Activated CD4-positive, alpha-beta T cell treated with anti-CD3 and anti-CD28 coated beads, Interleukin-2, amount 50 U/mL, for 24 hours (primary cell): ENCODE measurements at regions not wholly inside any gene's neighbourhood (a gene's known extent, or its start where the extent isn't known, plus 50 kb on each side); places are given as distances from the start of the nearest gene placed in this dataset.
A peak's percentile ranks its signal among the peaks of the same experiment; 100 is the strongest.

Experiments
- DNase-seq, 2 donors: peaks; one replicate each; pipeline ENCODE4 v3.0.0-alpha.2; 2020; ENCODE audit warnings: low read depth in 1 of 2, low spot score in 1 of 2

DNA sequence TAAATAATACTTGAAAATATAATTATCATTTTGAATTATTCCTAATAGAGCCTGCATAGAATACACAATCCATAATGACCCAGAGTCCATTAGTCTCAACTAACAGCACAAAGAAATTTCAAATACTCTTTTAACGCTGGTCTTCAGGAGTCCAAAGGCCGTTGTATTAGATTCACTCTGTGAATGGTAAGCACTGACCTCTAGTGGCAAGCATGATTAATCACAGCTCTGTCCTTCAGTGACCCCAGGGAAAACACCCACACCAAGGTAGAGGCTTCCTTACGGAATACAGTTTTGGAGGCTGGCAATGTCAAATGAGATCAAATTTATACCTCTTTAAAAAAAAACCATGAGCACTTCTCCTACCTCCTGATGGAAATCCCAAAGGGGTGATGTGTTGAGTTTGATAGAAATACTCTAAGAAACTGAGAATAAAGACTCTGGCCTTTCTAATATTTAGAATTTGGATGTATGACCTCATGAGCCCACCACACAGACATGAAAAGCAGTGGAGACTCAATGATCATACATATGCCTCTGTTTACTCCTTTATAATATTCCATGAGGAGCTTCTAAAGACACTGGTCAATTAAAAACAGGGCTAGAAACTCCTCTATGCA is 147.2 kb upstream of the DKK2 start:
- peak in 1 of 2 donors; percentile 4 for DNase-seq

DNA sequence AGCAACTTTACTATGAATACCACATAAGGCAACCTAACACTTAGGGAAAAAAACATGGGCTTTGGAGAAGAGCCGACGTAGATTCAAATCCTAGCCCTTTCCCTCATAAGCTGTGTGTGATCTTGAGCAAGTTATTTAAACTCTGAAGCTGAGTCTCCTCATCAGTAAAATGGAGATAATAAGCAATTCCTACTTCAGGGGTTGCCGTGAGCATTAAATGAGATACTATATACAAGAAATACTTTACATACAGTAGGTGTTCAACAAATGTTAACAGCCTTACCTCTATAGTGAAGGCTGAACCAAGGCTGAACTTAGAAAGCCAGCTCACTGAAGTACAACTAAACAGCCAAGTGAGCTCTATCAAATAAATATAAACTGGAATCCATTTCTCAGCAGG is 146.2 kb upstream of the DKK2 start:
- DNase-seq = no peak

DNA sequence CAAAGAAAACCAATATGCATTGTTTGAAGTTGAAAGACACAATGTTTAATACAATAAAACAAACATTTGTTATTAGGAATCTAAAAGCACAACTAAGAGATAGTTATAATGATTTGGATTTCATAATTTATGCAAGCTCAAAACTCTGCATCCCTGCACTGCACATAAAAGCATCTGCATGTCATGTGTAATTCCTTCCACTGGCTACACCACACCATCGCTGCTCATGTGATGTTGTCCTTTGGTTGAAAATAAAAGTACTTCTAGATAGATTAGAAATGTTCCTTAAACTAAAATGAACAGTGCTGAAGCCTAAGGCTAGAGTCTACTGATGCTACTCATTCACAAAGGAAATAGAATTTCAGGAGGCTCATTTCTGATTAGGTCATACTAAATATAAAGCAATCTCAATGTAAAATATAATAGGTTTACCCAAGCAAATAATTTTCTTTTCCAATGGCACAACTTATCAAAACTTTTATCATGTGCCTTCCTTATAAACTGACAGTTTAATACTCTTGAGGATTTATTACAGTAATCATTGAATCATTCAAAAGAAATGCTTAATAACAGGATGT is 130.8 kb upstream of the DKK2 start:
- DNase-seq = no peak

GRCh38 chr4:107166181-107166580 is 130.1 kb upstream of the DKK2 start:
- DNase-seq = no peak

- no peak for DNase-seq
These were observed 128.9 kb upstream of the DKK2 start for GRCh38 chr4:107164962-107165475.

- DNase-seq = no peak
These were observed 120.3 kb upstream of the DKK2 start for GRCh38 chr4:107156443-107156842.

GRCh38 chr4:107155366-107155765 is 119.3 kb upstream of the DKK2 start:
- DNase-seq = no peak

DNA sequence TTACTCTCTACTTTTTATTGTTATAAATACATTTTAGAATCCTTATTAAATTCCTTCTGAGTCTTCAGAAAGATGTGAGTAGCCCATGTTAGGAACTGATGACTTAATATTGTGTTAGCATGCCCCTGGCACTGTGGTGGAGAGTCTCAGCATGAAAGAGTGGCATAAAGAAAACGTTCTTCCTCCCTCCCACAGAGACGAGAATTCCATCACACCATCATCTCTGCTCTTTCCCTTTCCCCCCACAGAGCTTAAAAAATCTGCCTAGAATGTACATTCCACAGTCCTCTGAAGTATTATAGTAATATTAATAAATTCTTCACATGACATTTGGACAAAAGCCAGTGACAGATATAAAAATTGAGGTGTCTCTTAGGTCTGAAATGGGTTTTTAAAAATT is 117.8 kb upstream of the DKK2 start:
- no peak for DNase-seq

DNA sequence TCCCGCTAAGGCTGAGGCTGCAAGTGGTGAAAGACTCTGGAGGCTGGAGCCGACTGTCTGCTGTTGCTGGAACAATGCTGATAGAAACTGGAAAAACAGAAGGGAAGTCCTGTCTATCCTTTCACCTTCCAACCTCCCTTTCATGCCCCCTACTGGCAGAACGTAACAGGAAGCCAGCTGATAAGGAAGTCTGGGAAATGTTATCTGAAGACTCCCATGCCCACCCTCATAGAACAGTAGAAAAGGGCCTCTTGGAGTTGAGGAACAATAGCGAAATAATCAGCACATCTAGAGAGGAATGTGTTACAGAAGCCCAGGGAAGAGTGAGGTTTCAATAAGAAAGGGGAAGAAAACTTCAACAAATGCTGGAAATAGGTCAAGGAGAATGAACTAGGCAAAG is 117.1 kb upstream of the DKK2 start:
- DNase-seq = no peak

GRCh38 chr4:107151173-107151572 is 115.1 kb upstream of the DKK2 start:
- no peak for DNase-seq

- no peak for DNase-seq
These were observed 112.8 kb upstream of the DKK2 start for GRCh38 chr4:107148904-107149303.

- DNase-seq = no peak
These were observed 111.8 kb upstream of the DKK2 start for GRCh38 chr4:107147873-107148272.

DNA sequence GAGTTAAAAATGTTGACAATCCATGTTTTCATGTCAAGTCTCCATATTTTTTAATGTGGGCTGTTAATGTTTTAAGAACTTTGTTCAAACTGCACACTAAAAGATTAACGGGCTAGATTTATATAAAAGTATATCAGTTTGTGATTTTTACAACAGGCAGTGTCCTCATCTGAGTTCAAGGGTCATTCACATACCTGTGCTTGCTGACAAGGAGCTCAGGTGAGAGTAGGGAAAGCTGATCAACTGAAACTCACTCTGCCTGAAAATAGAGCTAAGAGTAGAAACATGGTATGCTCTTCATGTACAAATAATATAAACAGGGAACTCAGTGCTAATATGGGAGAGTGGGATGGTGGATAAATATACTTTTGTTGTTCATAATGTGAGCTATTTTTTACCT is 102.3 kb upstream of the DKK2 start:
- no peak for DNase-seq

DNA sequence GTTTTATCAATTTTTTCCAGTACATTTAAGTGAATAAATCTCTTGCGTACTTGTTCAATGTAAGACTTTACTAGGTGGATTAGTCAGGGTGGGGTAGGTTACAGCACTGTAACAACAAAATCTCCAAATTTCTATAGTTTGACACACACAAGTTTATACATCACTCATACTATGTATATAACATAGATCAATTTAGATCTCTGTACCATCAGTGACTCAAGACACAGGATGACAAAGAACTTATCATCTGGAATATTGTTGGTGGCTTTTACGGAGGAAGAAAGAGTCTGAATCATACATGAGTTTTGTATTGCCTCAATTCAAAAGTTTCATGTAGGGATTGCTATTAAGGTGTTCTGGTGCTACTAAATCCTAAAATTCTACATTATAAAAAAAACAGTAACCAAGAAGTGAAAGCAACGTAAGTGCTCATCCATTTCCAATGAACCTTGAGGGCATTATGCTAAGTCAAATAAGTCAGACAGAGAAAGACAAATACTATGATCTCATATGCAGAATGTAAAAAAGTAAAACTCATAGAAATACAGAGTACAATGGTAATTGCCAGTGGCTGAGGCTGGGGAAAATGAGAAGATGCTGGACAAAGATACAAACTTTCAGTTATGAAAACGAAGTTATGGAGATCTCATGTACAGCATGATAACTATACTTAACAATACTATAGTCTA is 98.0 kb upstream of the DKK2 start:
- DNase-seq = no peak

- no peak for DNase-seq
These were observed 95.2 kb upstream of the DKK2 start for GRCh38 chr4:107131295-107131694.

- no peak for DNase-seq
These were observed 94.0 kb upstream of the DKK2 start for GRCh38 chr4:107130157-107130556.

GRCh38 chr4:107129611-107130010 is 93.5 kb upstream of the DKK2 start:
- DNase-seq = no peak

DNA sequence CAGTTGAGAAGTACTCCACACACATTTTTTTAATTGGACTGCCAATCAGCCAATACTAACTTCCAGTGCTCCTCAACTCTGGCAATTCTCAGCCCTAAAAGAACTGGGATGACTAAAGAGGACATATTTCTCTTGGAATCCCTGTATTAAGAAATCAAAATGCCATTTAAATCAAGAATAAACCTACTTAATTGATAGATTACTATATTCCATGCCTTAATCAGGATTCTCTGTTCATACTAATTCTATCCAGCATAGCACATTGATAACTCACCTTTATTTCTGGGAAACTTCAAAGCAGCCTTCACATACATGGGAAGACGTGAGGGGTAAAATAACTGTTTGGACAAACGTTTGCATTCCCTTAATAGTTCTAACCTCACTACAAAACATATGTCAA is 93.0 kb upstream of the DKK2 start:
- DNase-seq = no peak

DNA sequence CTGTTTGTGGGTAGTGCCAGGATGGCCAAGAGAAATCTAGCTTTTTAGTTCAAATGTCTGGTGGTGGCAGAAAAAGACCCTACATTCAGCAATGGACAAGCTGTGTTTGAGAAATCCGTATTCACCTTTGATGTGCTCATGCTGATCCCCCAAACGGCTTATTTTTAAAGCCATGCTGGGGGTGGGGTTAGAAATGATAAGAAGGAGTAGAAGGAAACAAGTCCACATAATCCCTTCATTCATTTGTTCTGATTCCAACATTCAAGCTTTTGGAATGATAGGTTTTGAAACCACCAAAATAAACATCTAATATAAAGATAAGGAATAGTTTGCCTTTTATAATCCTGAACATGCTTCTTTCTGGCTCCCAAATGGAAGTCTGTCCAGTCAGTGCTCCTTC is 92.0 kb upstream of the DKK2 start:
- DNase-seq = no peak

DNA sequence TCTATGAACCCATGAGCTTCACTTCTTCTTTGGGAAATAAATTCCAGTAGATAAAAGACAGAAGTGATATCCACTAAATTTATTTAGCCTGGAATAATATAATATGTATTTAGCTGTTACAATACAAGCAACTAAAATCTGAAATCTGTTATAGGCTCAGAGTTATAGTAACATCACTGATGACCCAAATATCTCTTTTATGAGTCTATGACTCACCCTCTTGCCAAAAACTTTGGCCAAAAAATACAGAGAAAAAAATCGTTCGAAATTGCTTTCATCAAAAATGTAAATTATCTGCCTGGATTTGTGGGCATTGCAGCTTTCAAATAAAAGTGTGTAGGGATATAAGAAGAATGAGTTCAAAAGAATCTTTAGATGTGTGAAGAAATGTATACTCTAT is 89.4 kb upstream of the DKK2 start:
- no peak for DNase-seq

- DNase-seq = no peak
These were observed 86.6 kb upstream of the DKK2 start for GRCh38 chr4:107122736-107123135.

- DNase-seq = no peak
These were observed 84.5 kb upstream of the DKK2 start for GRCh38 chr4:107120661-107121060.

DNA sequence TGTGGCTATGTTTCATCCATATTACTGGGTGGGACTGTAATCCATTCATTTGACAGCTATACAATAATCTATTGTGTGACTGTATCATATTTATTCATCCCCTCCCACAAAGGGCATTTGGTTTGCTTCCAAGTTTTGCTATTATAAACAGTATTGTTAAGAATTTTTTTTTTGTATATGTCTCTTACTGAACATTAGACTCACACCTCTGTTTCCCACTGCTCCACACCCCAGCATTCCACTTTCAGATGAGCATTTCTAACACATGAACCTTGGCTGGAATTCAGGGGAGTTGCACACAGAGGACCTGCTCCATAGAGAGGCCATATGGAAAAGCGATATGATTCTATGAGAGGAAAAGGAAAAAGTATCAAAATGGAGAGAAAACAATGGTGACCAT is 81.6 kb upstream of the DKK2 start:
- DNase-seq = no peak
